ENCODE measurements at regions not wholly inside any gene's neighbourhood (a gene's known extent, or its start where the extent isn't known, plus 50 kb on each side); places are given as distances from the start of the nearest gene placed in this dataset.

DNA sequence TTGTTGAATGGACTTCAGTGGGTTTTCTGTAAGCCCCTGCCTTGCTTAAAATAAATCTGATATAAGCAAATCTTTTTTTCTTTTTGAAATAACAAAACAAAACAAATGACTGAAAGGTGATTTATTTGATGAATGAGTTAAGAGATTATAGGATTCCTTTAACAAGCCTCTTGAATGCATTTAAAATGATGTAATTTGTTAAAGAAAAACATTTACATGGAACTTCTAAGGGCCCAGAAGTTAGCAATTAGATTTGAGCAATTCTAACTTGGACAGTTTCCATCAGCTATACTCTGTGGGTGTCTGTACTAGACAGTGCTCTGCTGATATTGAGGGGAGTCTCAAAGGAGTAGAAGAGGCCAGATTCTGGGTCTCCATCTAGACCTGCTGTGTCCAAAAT, 143.5 kb upstream of the RAG2 start:
- TF ChIP-seq, protein P1, sequence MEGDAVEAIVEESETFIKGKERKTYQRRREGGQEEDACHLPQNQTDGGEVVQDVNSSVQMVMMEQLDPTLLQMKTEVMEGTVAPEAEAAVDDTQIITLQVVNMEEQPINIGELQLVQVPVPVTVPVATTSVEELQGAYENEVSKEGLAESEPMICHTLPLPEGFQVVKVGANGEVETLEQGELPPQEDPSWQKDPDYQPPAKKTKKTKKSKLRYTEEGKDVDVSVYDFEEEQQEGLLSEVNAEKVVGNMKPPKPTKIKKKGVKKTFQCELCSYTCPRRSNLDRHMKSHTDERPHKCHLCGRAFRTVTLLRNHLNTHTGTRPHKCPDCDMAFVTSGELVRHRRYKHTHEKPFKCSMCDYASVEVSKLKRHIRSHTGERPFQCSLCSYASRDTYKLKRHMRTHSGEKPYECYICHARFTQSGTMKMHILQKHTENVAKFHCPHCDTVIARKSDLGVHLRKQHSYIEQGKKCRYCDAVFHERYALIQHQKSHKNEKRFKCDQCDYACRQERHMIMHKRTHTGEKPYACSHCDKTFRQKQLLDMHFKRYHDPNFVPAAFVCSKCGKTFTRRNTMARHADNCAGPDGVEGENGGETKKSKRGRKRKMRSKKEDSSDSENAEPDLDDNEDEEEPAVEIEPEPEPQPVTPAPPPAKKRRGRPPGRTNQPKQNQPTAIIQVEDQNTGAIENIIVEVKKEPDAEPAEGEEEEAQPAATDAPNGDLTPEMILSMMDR (IDR thresholded peaks at IDR 0.05), result no peak
- TF ChIP-seq REST (IDR thresholded peaks at IDR 0.05; ENCODE audit: insufficient read depth in 1 of 2, low read depth in 2 of 2, low read length in 1 of 2), result no peak

Data from Panc1 (cell line).